GM12865 (cell line): ENCODE measurements at regions not wholly inside any gene's neighbourhood (a gene's known extent, or its start where the extent isn't known, plus 50 kb on each side); places are given as distances from the start of the nearest gene placed in this dataset.

Experiments
- DNase-seq: peaks from one replicate; pipeline ENCODE4 v3.0.0; 2010; ENCODE audit warnings: low read depth
- H3K4me3 ChIP-seq: 2 replicates; pipeline ENCODE4 v1.5.1; 2011; ENCODE audit warnings: mild to moderate bottlenecking, low read depth, low read length, control low read depth
- CTCF ChIP-seq: IDR thresholded peaks from 2 replicates; pipeline ENCODE4 v1.5.1; 2011; ENCODE audit warnings: low read length, control low read depth, low read depth, inconsistent platforms; ENCODE audit not compliant: insufficient read depth; ENCODE audit errors: missing control alignments

GRCh38 chr9:95381221-95381620, 63.7 kb upstream of the FANCC start:
- H3K4me3 ChIP-seq = no peak overlapping the region
- no peak for TF ChIP-seq CTCF
- peak; percentile 38 for DNase-seq

DNA sequence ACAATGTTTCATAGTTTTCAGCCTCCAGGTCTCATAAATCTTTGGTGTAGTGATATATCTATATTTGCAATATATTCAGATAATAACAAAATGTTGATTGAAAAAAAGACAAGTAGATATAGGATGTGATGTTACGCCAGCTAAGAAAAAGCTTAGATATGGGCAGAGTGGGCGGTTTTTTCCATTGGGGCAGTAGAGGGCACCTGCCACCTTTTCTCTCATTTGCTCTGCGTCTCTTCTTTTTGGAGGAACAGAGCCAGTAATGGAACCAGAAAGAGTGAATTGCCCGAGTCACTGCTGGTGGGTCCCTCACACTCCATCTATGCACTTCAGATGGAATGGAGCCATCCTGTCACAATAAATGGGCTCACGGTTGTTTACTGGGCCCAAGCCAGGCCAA, 62.1 kb upstream of the FANCC start:
- DNase-seq = peak; percentile 15

GRCh38 chr9:95373782-95374487, 56.4 kb upstream of the FANCC start:
- no peak overlapping the region for H3K4me3 ChIP-seq
- no peak for DNase-seq
- no peak for TF ChIP-seq CTCF

More for the DNA sequence above, 62.1 kb upstream of the FANCC start:
- H3K4me3 ChIP-seq = no peak overlapping the region
- peak; percentile 3 for TF ChIP-seq CTCF

DNA sequence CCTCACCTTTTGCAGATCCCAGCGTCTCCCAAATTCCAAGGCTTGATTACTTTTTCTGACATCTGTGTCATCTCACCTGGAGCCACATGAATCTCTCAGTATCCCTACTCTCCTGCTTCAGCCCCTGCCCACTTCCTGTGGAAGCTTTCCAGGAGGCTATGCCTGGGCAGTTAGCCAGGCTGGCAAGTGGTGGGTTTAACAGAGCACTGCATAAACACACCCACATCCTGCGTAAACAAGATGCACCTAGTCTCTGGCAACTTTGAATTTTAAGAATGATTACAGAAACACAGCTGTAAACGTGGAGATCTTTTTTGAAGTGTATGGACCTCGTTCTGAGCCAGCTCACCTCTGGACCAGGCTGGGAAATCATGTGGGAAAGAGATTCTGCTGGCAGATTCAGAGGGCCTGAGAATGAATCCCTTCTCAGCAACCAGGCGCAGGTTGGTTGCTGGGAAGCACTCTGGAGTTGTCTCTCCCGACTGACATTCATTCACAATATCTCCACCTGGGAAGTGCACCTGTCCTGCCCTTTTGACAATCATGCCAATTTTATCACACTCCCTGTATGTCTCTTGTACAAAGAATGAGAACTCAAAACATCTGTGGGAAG, 55.7 kb upstream of the FANCC start:
- TF ChIP-seq CTCF = no peak
- no peak overlapping the region for H3K4me3 ChIP-seq
- no peak for DNase-seq

- DNase-seq = no peak
- no peak for TF ChIP-seq CTCF
- H3K4me3 ChIP-seq = no peak overlapping the region
Measured at GRCh38 chr9:95370064-95370463, 52.6 kb upstream of the FANCC start.

DNA sequence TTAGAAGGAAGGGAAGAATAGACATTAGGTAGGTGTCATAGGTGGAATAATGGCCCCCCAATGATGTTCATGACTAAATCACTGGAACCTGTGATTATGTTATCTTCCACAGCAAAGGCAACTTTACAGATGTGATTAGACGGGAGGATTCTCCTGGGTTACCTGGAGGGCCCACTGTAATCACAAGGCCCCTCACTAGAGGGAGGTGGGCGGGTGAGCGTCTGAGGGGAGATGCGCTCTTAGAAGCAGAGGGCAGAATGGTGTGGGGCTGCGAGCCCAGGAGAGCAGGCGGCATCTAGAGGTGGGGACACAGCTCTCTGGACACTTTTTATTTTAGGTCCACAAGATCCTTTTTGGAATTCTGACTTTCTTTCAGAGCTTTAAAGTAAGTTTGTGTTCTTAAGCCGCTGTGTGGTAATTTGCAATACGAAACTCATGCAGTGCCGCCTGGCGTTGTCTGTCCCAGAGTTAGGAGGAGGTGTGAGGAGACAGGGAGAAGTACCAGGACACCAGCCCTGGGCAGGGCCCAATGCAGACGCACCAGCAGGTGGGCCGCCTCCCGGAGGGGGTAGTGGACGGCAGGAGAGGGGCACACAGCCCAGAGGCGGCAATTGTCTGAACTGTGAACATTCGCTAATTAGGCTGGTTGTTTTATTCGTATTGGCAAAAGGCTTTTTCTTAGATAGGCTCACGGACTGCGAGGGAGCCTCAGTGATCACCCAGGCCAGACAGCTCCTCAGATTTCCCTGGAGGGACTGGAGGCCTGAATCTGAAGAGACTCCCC, 51.1 kb upstream of the FANCC start:
- no peak for DNase-seq
- TF ChIP-seq CTCF = no peak

More for the DNA sequence above, 51.1 kb upstream of the FANCC start:
- H3K4me3 ChIP-seq = no peak overlapping the region
